Fibroblast of lung (primary cell): ENCODE measurements at regions not wholly inside any gene's neighbourhood (a gene's known extent, or its start where the extent isn't known, plus 50 kb on each side); places are given as distances from the start of the nearest gene placed in this dataset.

Experiments used
- DNase-seq, 2 donors: peaks; one replicate each; pipeline versions ENCODE4 v3.0.0 to v3.0.0-alpha.2; 2010; ENCODE audit warnings: low read depth in 2 of 2
- H2AFZ ChIP-seq: 2 replicates; pipeline ENCODE4 v1.5.1; 2012; ENCODE audit warnings: low read length, control low read depth, inconsistent platforms
- H3K27ac ChIP-seq: 2 replicates; pipeline ENCODE4 v1.5.1; 2011; ENCODE audit warnings: low read length, control low read depth; ENCODE audit not compliant: insufficient read depth
- H3K27me3 ChIP-seq: 2 replicates; pipeline ENCODE4 v1.5.1; 2011; ENCODE audit warnings: mild to moderate bottlenecking, low read length; ENCODE audit not compliant: control insufficient read depth, insufficient read depth
- H3K36me3 ChIP-seq: 2 replicates; pipeline ENCODE4 v1.5.1; 2011; ENCODE audit warnings: low read length; ENCODE audit not compliant: control insufficient read depth, insufficient read depth
- H3K4me1 ChIP-seq: 2 replicates; pipeline ENCODE4 v1.5.1; 2011; ENCODE audit warnings: low read length; ENCODE audit not compliant: control insufficient read depth, insufficient read depth; ENCODE audit errors: extremely low read depth
- H3K4me2 ChIP-seq: 2 replicates; pipeline ENCODE4 v1.5.1; 2011; ENCODE audit warnings: low read length, control low read depth; ENCODE audit not compliant: insufficient read depth; ENCODE audit errors: extremely low read depth
- H3K4me3 ChIP-seq, 4 experiments: fragments of 200-600 bp in 1 of 4; sonication (generic) in 1 of 4; replicated peaks in 1 of 4; 2 replicates each; pipeline ENCODE4 v1.5.1; 2011 to 2016; ENCODE audit warnings: low read length in 4 of 4, low read depth in 3 of 4, mild to moderate bottlenecking in 3 of 4, control low read depth in 2 of 4, inconsistent platforms in 1 of 4, mixed read lengths in 1 of 4; ENCODE audit not compliant: insufficient read depth in 1 of 4; ENCODE audit errors: control extremely low read depth in 1 of 4
- H3K79me2 ChIP-seq: 2 replicates; pipeline ENCODE4 v1.5.1; 2012; ENCODE audit warnings: mild to moderate bottlenecking, low read length, inconsistent platforms; ENCODE audit not compliant: control insufficient read depth, insufficient read depth
- H3K9ac ChIP-seq: 2 replicates; pipeline ENCODE4 v1.5.1; 2011; ENCODE audit warnings: mild to moderate bottlenecking, low read length, control low read depth; ENCODE audit not compliant: insufficient read depth
- H3K9me3 ChIP-seq: 2 replicates; pipeline ENCODE4 v1.5.1; 2012; ENCODE audit warnings: low read depth, low read length; ENCODE audit not compliant: control insufficient read depth, insufficient read depth
- H4K20me1 ChIP-seq: 2 replicates; pipeline ENCODE4 v1.5.1; 2011; ENCODE audit warnings: low read length; ENCODE audit not compliant: control insufficient read depth, insufficient read depth; ENCODE audit errors: extremely low read depth
- CTCF ChIP-seq, 2 donors: IDR thresholded peaks in 1 of 2; conservative IDR thresholded peaks in 1 of 2; 1 replicate in 1 of 2; 2 replicates in 1 of 2; pipeline ENCODE4 v1.5.1; 2011 to 2012; ENCODE audit warnings: low read length in 2 of 2, control low read depth in 1 of 2, inconsistent platforms in 1 of 2, low read depth in 1 of 2, mild to moderate bottlenecking in 1 of 2
- EZH2 ChIP-seq: IDR thresholded peaks from 2 replicates; pipeline ENCODE4 v1.5.1; 2012; ENCODE audit warnings: low read length, control low read depth, mild to moderate bottlenecking; ENCODE audit errors: missing control alignments

GRCh38 chr18:34643989-34644388, 66.1 kb upstream of the DTNA start:
- H4K20me1 ChIP-seq: no peaks in the 10 kb centered on the region
- no peak overlapping the region for H3K27ac ChIP-seq
- no peak overlapping the region for H3K4me2 ChIP-seq
- H3K4me3 ChIP-seq: no peak overlapping the region
- no peak overlapping the region for H2AFZ ChIP-seq
- H3K27me3 ChIP-seq: no peaks in the 10 kb centered on the region
- no peaks in the 10 kb centered on the region for H3K9me3 ChIP-seq
- TF ChIP-seq CTCF (conservative IDR thresholded peaks at IDR 0.05 in 1 of 2, IDR thresholded peaks at IDR 0.05 in 1 of 2; ENCODE audit: low read depth in 1 of 2, low read length in 2 of 2) (peak; percentile 8 to 30), EZH2 (no peak)
- H3K4me1 ChIP-seq: peaks cover 5% of the 10 kb centered on the region
- peak; percentile 22 to 70 for DNase-seq
- no peaks in the 10 kb centered on the region for H3K79me2 ChIP-seq
- H3K36me3 ChIP-seq: no peaks in the 10 kb centered on the region
- no peak overlapping the region for H3K9ac ChIP-seq

DNA sequence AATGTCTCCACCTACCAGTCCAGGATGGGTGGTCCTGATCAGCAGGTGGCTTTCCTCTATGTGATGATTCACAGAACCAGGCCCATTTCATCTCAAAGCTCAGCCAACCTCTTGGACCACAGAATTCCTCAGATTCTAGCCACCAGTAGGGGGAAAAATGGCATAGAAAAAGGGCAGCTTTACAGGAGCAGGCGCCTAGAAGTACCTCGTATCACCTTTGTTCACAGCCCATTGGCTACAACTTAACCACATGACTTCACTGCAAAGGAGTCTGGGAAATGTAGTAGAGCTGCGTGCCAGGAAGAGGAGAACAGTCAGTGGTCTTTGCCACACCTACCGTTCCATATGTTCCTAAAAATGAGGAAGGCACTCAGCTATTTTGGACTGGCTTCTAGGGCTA, 62.8 kb upstream of the DTNA start:
- Histone ChIP-seq H3K9ac (no peak overlapping the region), H3K79me2 (no peaks in the 10 kb centered on the region), H3K36me3 (no peaks in the 10 kb centered on the region), H4K20me1 (no peaks in the 10 kb centered on the region), H3K4me3 (no peak overlapping the region), H3K4me1 (peaks cover 13% of the 10 kb centered on the region), H3K27me3 (no peaks in the 10 kb centered on the region), H3K27ac (no peak overlapping the region), H3K4me2 (no peak overlapping the region), H2AFZ (no peak overlapping the region), H3K9me3 (no peaks in the 10 kb centered on the region)
- TF ChIP-seq EZH2 (no peak), CTCF (conservative IDR thresholded peaks at IDR 0.05 in 1 of 2, IDR thresholded peaks at IDR 0.05 in 1 of 2; ENCODE audit: low read depth in 1 of 2, low read length in 2 of 2) (no peak)
- DNase-seq: no peak

GRCh38 chr18:34648269-34648985, 61.7 kb upstream of the DTNA start:
- no peaks in the 10 kb centered on the region for H3K79me2 ChIP-seq
- H3K4me1 ChIP-seq: peaks cover 13% of the 10 kb centered on the region
- H3K36me3 ChIP-seq: no peaks in the 10 kb centered on the region
- H3K9ac ChIP-seq: no peak overlapping the region
- no peak for TF ChIP-seq EZH2
- no peak for TF ChIP-seq CTCF (conservative IDR thresholded peaks at IDR 0.05 in 1 of 2, IDR thresholded peaks at IDR 0.05 in 1 of 2; ENCODE audit: low read depth in 1 of 2, low read length in 2 of 2)
- DNase-seq: no peak
- H3K27ac ChIP-seq: no peak overlapping the region
- no peak overlapping the region for H2AFZ ChIP-seq
- H3K27me3 ChIP-seq: no peaks in the 10 kb centered on the region
- H3K4me2 ChIP-seq: no peak overlapping the region
- H3K4me3 ChIP-seq: no peak overlapping the region
- H4K20me1 ChIP-seq: no peaks in the 10 kb centered on the region
- H3K9me3 ChIP-seq: no peaks in the 10 kb centered on the region
